Glutamatergic neuron (in vitro differentiated cells): ENCODE measurements at regions not wholly inside any gene's neighbourhood (a gene's known extent, or its start where the extent isn't known, plus 50 kb on each side); places are given as distances from the start of the nearest gene placed in this dataset.
"Not testable (repeated sequence)": the region's sequence is repeated elsewhere in the genome, so short reads cannot be mapped to it uniquely, and the experiment has no call there.

Experiments
- DNase-seq: peaks from one replicate; pipeline ENCODE4 v3.0.0; 2022
- H3K27ac Mint-ChIP-seq: one replicate; pipeline ENCODE4 v1.8.0; 2020; ENCODE audit warnings: mild to moderate bottlenecking, mixed read lengths, inconsistent platforms; ENCODE audit not compliant: unreplicated experiment
- H3K27me3 Mint-ChIP-seq: one replicate; pipeline ENCODE4 v1.8.0; 2020; ENCODE audit warnings: mild to moderate bottlenecking, moderate library complexity, mixed read lengths, inconsistent platforms; ENCODE audit not compliant: unreplicated experiment
- H3K36me3 Mint-ChIP-seq: one replicate; pipeline ENCODE4 v1.8.0; 2020; ENCODE audit warnings: mild to moderate bottlenecking, mixed read lengths, inconsistent platforms; ENCODE audit not compliant: unreplicated experiment
- H3K4me1 Mint-ChIP-seq: one replicate; pipeline ENCODE4 v1.8.0; 2020; ENCODE audit warnings: mild to moderate bottlenecking, low read depth, mixed read lengths, inconsistent platforms; ENCODE audit not compliant: unreplicated experiment
- H3K4me3 Mint-ChIP-seq: one replicate; pipeline ENCODE4 v1.8.0; 2020; ENCODE audit warnings: mild to moderate bottlenecking, mixed read lengths, inconsistent platforms; ENCODE audit not compliant: unreplicated experiment
- H3K9me3 Mint-ChIP-seq: one replicate; pipeline ENCODE4 v1.8.0; 2020; ENCODE audit warnings: mild to moderate bottlenecking, moderate library complexity, mixed read lengths, inconsistent platforms; ENCODE audit not compliant: unreplicated experiment
- TF ChIP-seq, protein P1 (sequence below): fragments of 200-600 bp; sonication (generic); IDR thresholded peaks from one replicate; pipeline ENCODE4 v1.5.0; 2021; ENCODE audit not compliant: partially characterized antibody, unreplicated experiment

DNA sequence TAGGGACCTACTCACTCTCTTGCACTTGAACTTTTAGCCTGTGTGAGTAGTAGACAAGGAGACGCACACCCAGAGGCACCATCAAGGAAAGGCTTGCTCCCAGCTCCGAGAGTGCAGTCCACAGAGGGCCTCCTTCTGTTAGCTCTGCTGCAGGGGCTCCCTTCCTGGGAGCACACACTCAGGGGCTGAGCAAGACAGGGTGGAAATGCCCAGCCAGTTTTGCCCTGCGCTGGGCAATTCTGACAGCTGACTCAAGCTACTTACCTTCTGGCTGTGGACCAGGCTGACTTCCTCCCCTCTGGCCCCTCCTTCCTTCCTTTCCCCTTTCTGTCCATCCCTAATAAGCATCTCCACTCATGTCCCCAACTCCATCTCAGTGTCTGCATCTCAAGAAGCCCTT is 449.1 kb downstream of the PTPRU start:
- H3K4me3 Mint-ChIP-seq, result no peak overlapping the region
- TF ChIP-seq, protein P1, sequence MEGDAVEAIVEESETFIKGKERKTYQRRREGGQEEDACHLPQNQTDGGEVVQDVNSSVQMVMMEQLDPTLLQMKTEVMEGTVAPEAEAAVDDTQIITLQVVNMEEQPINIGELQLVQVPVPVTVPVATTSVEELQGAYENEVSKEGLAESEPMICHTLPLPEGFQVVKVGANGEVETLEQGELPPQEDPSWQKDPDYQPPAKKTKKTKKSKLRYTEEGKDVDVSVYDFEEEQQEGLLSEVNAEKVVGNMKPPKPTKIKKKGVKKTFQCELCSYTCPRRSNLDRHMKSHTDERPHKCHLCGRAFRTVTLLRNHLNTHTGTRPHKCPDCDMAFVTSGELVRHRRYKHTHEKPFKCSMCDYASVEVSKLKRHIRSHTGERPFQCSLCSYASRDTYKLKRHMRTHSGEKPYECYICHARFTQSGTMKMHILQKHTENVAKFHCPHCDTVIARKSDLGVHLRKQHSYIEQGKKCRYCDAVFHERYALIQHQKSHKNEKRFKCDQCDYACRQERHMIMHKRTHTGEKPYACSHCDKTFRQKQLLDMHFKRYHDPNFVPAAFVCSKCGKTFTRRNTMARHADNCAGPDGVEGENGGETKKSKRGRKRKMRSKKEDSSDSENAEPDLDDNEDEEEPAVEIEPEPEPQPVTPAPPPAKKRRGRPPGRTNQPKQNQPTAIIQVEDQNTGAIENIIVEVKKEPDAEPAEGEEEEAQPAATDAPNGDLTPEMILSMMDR, result no peak
- H3K27ac Mint-ChIP-seq, result no peak overlapping the region
- peaks cover 2% of the 10 kb centered on the region for H3K9me3 Mint-ChIP-seq
- no peaks in the 10 kb centered on the region for H3K36me3 Mint-ChIP-seq
- no peak for DNase-seq
- no peaks in the 10 kb centered on the region for H3K27me3 Mint-ChIP-seq
- peaks cover 31% of the 10 kb centered on the region for H3K4me1 Mint-ChIP-seq

DNA sequence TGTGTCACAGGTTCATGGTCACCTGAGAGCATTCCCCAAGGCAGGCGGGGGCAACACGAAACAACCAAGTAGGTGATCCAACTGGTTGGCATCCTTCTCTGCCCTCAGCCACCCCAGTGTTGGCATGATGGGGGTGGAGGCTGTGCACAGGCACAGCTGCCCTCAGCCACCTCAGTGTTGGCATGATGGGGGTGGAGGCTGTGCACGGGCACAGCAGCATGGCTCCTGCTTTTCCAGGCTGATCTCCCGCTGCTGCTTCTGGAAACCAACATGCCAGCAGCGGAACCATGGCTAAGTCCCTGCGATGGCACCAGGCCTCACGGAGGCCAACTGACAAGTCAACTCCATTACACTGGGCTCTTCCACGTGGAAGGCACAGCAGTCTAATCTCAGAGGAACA is 447.8 kb downstream of the PTPRU start:
- TF ChIP-seq, protein P1, result no peak
- H3K27me3 Mint-ChIP-seq, result peaks cover 3% of the 10 kb centered on the region
- H3K4me1 Mint-ChIP-seq, result peaks cover 31% of the 10 kb centered on the region
- no peak for DNase-seq
- no peak overlapping the region for H3K4me3 Mint-ChIP-seq
- H3K36me3 Mint-ChIP-seq, result no peaks in the 10 kb centered on the region
- peaks cover 2% of the 10 kb centered on the region for H3K9me3 Mint-ChIP-seq
- no peak overlapping the region for H3K27ac Mint-ChIP-seq

DNA sequence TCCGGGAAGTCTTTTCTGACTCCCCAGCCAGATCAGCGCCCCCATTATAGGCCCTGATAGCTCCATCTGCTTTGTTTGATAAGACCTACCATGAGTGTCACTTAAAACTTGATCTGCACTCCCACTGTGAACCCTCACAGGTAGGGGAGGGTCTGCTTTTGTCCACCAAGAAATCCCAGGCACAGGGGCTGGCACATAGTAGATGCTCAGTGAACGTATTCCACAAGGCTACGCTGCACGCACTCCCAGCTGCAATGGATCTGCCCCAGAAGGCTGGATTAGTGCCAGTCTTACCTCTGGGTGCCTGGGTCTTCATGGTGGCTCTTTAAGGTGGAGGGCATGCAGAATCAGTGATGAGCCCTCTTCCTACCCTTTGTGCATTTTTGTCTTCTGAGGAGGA is 447.1 kb downstream of the PTPRU start:
- Mint-ChIP-seq H3K36me3 (no peaks in the 10 kb centered on the region), H3K27me3 (peaks cover 3% of the 10 kb centered on the region), H3K4me1 (peaks cover 27% of the 10 kb centered on the region), H3K4me3 (no peak overlapping the region), H3K27ac (no peak overlapping the region), H3K9me3 (peaks cover 2% of the 10 kb centered on the region)
- DNase-seq, result no peak
- TF ChIP-seq, protein P1, result no peak

DNA sequence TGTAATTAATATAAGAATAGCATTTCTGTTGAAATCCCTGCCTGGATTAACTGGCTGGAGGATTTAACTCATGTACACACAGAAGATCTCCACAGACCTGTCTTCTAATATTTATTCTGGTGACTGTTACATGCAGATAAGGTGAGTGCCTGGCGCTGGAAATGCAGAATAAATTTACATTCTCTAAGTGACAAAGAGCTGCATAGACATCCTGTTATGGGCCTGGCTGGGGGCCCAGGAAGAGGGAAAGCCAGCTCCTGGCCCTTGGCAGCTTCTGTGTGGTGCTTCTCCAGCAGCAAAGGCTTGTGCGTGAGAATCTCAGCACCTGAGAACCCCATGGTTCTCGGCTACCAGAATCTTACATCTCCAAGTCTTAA is 446.6 kb downstream of the PTPRU start:
- H3K9me3 Mint-ChIP-seq, result peaks cover 2% of the 10 kb centered on the region
- H3K36me3 Mint-ChIP-seq, result no peaks in the 10 kb centered on the region
- no peak overlapping the region for H3K4me3 Mint-ChIP-seq
- H3K27ac Mint-ChIP-seq, result no peak overlapping the region
- TF ChIP-seq, protein P1, result no peak
- peaks cover 21% of the 10 kb centered on the region for H3K4me1 Mint-ChIP-seq
- no peak for DNase-seq
- peaks cover 3% of the 10 kb centered on the region for H3K27me3 Mint-ChIP-seq

DNA sequence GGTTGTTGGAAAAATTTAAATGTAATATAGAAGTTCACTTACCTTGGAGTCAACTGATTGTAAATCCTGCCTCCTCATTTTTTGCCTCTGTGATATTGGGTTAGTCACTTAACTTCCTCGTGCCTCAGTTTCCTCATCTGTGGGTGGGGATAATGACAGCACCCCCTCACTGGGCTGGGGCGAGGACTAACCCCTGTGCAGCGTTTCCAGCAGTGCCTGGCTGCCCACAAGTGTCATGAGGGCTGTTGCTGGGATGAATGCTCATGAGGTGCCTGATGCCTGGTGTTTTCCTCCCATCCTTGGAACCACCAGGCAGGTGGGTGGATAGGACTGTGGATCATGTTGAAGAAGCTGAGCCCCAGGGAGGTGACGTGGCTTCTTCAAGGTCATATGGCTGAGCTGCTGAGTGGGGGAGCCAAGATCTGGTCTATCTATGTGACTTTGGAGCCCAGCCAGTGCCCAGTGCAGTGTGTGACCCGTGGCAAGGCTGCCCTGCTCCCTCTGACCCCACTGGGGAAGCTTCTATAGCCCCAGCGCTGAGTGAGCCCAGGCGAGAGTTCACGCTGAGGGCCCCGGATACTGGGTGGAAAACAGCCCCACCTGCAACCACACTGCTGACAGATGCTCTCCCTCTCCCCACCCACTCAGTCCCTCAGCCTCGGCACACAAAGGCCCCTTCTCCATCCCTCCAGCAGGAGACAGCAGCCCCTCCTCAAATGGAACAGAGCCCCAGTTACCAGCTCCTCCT is 446.0 kb downstream of the PTPRU start:
- Mint-ChIP-seq H3K4me1 (peaks cover 19% of the 10 kb centered on the region), H3K36me3 (no peaks in the 10 kb centered on the region), H3K4me3 (no peak overlapping the region), H3K27ac (no peak overlapping the region), H3K9me3 (peaks cover 4% of the 10 kb centered on the region), H3K27me3 (peaks cover 4% of the 10 kb centered on the region)
- TF ChIP-seq, protein P1, result no peak
- no peak for DNase-seq

DNA sequence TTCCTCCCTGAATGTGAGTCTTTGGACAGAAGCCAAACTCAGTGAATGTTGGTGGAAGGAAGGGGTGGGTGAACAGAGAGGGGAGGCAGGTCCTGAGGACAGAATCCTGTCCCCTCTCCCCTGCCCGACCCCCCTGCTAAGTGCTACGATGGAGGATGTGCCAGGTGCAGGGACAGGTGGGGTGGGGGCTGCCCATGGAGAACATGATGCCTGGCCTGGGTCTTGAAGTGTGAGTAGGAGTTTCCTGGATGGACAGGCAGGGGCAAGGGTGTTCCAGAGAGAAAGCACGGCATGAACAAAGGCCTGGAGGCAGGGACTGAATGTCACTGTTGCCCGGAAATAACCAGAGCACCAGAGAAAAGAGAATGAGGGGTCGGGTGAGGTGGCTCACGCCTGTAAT is 445.1 kb downstream of the PTPRU start:
- DNase-seq, H3K4me3 Mint-ChIP-seq, H3K27ac Mint-ChIP-seq, H3K9me3 Mint-ChIP-seq, H3K27me3 Mint-ChIP-seq, H3K36me3 Mint-ChIP-seq: not testable (repeated sequence)
- peaks cover 14% of the 10 kb centered on the region for H3K4me1 Mint-ChIP-seq
